NCI-H774 (cell line): ENCODE measurements at regions not wholly inside any gene's neighbourhood (a gene's known extent, or its start where the extent isn't known, plus 50 kb on each side); places are given as distances from the start of the nearest gene placed in this dataset.
A peak's percentile ranks its signal among the peaks of the same experiment; 100 is the strongest.

ENCODE experiments used
- DNase-seq: peaks from one replicate; lab custom pipeline; 2025; lab: John Stamatoyannopoulos, UW

DNA sequence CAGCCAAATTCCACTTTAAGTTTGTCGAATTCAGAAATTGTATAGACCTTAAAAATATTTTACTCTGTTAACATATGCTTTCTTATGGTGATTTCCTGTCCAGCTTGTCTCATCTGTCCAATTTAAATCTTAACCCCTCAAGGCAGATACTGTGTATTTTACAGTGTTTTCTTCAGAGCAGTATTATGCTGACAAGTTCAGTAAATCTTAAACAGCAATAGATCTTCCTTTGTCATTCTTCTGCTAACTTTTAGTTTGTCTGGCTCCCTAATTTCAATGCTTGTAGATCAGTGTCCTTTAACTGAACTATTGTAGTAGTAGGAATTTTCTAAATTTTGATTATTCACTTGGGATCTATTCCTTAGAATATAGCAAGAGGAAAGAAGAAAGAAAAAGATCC is 52.8 kb upstream of the MEIS1 start:
- DNase-seq: no peak

DNA sequence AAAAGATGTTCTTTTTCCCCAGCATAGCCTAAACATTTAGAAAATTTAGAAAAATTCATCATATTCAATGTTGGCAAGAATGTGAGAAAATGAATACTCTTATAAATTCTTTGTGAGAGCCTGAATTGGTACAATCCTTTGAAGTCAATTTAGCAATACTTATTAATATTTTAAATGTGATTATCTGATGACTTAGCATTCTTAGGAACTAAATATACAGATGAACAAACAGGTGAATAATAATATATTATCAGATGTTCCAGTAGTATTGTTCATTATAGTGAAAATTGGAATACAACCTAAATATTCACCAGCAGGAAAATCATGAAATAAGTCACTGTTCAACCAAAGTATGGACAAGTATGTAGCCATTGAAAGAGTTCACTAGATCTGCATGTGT is 55.5 kb upstream of the MEIS1 start:
- no peak for DNase-seq

DNA sequence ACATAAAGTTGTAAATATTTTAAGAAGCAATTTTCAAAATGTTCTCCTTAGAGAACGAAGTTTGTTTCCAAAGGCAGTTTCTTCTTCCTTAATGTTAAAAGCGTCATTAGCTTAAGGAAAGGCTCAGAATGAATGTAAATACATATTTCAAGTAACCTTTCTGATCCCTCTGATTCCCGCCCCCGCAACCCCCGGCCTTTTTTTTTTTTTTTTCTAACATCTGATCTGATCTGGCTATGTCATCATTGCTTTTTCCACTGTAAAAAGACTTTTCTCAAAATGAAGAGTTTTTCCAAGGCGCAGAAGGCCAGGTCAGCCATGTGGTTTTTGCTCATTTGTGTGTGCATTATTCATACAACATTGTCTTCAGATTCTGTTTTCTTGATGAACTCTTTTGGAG is 57.1 kb upstream of the MEIS1 start:
- no peak for DNase-seq

DNA sequence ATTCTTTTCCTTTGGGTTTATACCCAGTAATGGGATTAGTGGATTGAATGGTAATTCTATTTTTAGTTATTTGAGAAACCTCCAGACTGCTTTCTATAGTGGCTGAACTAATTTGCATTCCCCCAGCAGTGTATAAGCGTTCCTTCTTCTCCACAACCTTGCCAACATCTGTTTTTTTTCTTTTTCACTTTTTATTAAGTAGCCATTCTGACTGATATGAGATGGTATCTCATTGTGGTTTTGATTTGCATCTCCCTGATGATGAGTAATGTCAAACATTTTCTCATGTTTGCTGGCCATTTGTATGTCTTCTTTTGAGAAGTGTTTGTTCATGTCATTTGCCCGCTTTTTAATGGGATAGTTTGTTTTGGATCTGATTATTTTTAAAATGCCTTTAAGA is 64.1 kb upstream of the MEIS1 start:
- no peak for DNase-seq

DNA sequence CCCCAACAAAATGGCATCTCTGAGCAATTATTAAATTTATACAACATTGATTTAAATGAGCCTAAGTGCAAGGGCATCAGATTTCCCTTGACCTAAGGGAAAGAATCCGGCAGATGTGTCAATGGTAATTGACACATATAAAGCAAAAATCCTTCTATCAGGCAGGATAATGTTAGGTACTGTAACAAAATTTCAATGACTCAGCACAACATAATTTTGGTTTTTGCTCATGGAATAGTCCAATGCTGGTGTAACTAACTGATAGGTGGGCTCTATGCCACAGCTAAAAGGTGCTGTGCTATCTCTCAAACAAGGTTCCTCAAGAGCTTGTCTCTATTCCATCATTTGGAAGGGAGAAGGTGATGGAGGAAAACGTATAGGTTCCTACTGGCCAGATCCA is 68.3 kb upstream of the MEIS1 start:
- no peak for DNase-seq

DNA sequence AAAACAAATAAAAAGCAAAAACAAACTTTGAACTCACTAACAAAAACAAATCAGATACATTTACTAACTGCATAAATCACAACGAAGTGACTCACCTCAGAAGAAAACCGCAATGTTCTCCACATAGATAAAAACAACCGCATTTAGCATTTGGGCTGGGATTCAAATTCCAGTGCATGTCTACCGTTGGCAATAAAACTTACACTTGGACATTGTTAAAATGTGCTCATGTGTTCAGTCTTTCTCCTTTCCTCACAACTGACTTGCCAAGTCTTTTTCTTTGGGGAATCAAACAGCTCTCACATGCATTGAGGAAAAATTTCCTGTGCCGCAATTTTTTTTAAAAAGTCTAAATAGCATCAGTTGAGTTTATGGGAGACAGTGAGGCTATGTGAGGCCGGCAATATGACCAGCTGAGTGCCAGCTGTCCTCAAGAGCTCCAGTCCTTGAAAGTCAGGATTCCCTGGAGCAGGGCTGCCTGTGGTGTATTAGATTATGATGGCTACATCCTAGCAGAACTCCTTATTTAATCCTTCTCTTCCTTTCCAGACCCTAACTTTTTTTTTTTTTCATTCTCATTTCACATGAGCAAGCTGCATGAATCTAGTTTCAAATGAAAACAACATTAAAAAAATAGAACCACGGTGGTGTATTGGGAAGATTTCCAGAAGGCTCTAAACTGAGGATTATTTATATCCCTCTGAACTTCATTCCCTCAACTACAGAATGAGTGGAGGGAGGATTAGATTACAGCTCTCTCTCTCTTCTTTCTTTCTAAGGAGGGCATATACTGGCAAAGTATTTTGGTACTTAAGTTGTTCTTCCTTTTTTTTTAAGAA is 70.2 kb upstream of the MEIS1 start:
- no peak for DNase-seq

DNA sequence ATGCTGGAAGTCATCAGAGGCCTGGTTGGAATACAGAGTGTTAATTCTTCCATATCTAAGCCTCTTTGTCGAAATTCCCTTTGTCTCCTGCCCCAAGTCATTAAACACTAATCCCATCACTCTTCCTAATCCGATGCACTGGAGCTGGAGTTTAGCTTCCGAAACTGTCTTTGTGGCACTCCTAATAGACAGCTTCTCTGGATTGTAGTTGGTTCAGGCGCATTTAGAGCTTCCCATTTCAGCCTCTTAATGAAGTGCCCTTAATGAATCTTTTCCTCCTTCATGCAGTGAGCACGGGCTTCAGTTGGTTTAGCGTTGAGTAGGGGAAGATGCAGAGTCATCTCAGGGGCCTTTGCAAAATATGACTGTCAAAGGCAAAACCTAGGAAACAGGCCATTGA is 72.2 kb upstream of the MEIS1 start:
- no peak for DNase-seq

DNA sequence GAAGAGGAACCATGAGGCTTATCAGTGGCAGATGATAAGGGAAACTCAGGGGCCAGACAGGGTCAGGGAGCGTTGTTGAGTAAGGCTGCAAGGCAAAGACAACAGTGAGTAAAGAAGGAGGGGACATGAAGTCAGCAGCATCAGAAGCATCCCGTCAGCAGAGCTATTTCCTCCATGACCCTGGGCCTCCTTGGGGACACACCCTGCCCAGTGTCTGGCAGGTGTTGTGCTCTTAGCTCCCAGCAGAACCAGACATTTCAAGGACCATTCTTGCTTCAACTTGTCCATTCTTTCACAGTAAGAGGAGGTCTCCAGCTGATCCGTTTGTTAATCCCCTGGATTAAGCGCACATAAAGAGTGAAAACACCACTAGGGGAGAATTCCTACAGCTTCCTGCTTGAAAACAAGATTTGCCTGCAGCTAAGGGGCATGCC is 88.7 kb upstream of the MEIS1 start:
- no peak for DNase-seq

DNA sequence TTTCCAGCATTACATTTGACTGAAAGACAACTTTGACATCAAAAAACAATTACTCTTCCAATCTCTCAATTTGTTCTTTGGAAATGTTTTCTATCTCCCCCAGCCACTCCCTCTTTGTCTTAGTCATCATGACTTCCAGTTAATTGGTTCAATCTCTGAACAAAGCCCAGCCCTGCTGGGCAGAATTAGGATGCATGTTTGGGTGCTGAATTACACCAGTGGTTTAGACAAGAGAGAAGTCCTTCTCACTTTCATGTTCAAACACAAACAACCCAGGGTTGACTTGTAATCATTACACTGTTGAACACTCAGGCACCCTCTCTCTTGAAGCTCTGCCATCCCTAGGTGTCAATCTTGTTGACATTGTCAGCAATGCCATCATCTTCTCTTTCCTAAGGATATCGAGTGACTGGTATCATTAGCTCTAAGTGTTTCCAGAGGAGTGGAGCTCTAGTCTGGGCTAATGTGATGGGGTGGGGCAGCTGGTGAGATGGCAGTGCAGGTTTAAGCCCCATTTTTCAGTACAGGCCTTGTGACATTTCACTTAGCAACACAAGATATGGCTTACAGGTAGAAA is 90.8 kb upstream of the MEIS1 start:
- DNase-seq: no peak

DNA sequence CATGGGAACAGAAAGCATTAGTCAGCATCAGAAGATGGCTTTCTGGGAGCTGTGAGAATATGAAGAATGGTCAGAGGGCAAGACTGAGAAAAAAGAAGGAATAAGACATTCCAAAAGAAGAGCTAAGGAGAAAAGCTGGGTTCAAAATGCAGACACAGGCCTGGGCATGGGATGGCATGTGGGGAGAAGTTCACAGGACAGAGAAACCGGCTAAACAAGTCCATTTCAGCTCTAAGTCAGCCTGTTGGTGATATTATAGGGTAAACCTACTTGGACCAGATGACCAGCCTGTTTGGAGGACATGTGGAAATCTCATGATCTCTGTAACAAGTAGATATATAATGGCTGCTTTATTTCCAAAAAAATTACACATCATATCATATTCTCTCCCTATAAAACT is 91.7 kb upstream of the MEIS1 start:
- no peak for DNase-seq

DNA sequence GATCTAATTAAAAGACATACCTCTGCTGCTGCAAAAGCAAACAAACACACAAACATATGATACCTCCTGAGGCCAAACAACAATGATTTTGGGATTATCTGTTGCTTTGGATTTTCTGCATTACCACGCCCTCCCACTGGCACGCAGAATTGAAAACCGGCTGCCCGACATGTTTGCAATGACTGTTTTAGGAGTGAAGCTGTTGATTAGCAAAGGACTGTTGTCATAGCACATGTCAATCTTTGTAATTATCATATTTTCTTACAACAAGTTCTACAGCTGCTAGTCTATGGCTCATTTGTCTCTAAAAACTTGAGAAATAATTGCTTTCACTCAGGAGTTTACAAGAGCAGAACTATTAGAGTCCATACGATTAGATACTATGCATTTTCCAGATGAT is 94.4 kb upstream of the MEIS1 start:
- DNase-seq: no peak

DNA sequence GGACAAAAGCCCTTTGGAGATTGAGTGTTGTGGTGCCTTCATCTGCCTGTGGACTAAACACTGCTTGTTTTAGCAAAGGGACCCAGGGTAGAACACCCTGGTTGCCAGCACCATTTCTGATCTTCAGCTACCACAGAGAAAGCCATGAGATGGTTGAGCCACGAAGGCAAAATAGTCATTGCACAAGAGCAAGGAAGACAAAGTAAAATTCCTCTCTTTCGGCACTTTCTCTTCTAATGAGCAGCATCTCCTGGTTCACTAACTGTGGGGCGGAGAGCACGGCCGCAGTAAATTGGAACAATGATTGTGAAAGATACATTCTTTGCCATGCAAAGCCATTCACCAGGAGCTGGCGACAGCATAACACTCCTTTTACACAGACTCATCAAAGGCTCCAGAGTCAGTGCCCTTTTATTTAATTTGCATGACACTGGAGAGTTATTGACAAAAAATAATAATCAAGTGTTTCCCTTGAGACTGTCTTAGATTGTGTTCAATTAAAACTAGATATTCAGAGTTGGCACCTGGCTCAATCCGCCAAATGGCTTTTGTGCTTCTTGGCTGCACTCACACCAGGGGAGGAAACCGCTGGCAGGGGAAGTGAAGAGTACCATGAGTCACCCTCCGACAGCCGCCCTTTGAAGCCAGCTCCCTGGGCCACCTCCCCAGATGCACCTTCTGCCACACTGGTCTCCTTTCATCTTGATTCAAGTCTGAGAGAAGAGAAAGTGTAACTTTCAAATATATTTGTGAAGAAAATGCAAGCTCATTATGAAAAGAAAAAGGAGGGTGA is 100.5 kb upstream of the MEIS1 start:
- DNase-seq: peak; percentile 20

DNA sequence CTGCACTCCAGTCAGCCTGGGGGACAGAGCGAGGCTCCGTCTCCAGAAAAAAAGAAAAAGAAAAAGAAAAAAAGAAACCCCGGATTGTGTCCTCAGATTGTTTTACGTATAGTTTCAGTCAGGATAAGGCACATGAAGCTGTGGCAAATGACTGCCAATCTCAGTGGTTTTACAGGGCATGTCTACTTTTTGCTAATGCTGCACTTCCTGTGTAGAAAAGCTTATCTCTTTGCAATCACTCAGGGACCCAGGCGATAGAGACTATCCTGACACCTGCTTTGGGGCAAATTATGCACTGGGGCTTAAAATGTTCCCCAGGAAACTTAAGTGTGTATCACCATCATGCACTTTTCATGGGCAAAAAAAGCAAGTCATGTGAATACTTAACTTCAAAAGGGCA is 103.7 kb upstream of the MEIS1 start:
- DNase-seq: no peak

DNA sequence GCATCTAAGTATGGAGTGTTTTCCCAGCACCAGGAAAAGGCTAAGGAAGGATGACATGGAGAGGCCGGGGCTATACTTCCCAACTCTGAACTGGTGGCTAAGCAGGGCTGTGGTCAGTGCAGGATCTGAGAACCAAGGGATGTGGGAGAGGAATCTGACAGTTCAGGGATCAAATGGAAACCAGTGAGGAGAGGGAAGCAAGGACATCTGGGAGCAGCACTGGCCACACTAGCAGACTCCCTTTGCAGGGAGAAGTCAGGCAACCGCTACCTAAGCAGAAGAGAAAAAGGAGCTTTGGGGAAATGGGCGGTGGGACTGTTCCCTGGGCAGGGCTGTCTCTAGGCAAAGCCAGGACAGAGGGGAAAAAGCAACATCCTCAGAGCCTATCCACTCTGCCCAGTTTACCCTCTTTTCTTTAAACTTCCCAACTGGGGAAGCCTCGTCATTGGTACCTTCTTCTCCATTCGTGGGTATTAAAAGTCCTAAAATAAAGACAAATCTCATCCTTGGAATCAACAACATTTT is 105.8 kb upstream of the MEIS1 start:
- DNase-seq: no peak

DNA sequence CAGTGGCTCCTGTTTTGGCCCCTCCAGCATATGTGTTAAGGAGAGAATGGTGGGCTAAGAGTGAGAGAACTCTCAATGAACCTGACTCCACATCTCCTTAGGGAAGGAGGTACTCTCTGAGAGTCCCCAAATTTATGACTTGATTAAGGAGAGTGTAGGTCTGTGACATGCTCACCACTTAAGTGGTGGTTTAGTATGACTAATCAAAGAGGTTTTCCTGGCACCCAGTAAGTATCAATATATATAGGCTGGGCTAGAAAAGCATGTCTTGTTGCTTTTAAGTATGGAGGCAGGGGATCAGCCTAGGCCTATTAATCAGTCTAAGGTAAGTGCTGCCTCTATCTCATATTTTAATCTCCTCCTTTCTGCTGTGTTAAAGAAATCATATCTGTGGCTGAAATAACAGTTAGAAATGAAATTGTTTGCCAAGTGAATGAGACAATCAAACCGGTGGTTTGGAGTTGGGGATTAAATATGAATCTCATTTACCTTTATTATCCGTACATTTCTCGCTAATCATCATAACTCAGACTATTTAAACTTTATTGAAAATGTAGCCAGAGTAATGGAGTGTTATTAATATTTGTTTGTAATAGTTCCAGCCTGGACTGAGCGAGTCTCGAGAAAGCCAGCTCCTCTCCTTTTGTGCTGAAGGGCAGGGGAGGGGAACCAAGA is 107.7 kb upstream of the MEIS1 start:
- DNase-seq: no peak

DNA sequence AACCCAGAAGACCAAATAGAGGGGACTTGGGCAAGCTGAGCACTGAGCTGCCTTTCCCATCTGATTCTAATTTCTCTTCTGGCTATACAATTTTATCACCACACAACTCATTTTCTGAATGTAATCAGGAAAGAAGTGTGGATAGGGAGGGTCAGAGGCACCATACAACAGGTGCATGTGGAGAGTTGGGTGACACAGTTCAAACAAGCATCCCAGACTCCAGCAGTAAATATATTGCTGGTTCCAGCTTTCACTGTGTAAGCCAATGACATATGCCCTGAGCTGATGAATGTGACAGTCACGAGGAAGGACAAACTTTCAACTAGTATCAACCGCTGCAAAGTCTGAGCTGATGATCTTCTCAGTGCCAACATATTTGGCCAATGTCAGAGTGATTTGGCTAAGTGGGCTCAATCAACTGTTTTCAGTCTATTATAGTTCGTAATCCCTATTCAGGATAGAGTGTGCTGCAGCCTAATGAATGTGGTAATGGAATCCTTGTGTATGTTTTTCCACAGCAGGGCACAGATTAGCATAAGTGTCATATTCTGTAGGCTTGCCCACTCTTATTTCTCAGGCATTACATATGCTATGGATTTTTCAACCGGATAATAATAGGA is 109.9 kb upstream of the MEIS1 start:
- DNase-seq: no peak

DNA sequence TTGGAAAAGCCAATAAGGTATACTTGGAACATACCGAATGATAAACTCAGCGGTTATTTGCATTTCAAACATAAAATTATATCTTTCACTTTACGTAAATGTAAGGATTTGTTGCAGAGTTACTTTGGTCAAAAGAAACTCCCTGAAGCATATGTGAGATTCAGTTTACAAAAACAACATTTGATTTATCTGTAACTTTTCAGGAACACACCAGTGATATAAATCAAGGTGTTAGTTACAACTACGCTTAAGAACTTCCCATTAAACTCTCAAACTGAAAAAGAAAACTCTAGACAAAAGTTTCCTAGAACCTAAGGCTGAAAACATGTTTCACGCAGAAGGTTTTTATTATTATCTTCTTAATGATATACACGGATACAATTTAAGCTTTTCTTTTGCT is 110.6 kb upstream of the MEIS1 start:
- no peak for DNase-seq

DNA sequence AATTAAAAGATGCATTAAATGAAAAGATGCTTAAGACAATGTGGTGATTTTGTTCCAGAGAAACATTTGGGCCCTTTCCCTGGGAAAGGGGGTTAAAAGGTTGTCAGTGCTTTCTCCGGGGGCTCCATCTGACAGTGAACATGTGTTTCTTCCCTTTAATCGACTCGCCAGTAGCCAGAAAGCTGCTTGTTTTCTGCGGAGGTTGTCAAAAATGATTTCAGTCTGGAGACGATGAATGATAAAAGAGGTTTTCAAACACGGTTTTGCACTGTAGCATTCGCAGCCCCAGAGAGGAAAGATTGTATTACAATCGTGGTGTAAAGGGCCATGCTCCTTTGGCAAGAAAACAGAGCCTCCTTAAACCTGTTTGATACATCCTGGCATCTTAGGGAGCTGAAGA is 111.5 kb upstream of the MEIS1 start:
- no peak for DNase-seq

DNA sequence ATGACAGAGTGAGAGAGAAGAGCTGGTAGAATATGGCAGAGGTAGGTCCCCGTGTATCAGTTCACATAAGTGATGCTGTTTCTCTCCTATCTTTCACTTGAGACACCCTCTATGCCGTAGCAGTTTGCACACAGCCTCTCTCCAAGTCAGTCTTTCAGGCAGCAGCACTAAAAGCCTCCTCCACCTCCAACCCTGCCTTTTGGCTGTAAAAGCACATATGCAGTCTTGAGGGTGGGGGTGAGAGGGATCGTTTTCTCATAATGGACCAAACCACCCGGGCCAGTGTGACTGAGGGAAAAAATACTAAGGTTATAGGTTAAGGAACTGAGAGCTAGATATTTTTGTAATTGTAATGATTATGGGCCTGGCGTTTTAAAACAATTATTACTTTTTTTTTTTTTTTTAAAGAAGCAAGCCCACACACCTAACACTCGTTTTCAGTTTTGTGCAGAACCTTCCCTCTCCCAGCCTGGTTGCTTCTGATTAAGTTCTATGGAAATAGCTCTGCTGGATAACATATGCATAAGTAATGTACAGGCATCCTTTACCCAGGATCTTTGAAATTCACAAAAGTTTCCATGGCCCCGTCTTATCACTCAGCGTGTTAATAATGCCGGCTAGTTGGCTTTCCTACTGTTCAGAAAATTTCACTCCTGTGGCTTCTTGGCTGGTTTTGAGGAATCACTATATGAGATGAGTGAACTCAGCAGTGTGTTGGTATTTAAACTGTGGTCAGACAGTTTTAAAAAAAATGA is 112.2 kb upstream of the MEIS1 start:
- DNase-seq: no peak

DNA sequence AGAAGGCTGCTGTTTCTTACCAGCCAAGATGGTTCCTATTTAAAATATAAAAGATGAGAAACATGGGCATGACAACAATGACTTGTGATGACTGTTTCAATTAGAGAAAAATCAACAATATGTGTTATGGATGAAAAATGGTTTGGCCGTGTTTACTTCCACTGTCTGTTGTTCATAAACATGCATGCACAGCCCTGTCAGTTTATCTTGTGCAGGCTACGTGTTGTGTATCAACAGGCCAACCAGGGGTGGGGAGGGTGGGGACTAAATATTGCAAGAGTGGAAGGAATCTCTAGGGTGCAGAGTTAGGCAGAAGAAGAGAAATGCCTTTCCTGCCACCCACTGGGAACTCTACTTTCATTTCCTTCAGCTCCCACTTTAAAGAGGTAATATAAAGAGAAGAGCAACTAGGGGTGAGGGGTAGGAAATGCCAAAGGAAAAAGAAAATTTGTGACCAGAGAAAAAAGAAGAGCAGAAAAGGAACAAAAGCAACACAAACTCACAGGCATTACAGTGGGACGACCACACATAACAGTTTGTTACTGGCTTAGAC is 116.8 kb upstream of the MEIS1 start:
- no peak for DNase-seq
